ENCODE measurements at regions not wholly inside any gene's neighbourhood (a gene's known extent, or its start where the extent isn't known, plus 50 kb on each side); places are given as distances from the start of the nearest gene placed in this dataset.

DNA sequence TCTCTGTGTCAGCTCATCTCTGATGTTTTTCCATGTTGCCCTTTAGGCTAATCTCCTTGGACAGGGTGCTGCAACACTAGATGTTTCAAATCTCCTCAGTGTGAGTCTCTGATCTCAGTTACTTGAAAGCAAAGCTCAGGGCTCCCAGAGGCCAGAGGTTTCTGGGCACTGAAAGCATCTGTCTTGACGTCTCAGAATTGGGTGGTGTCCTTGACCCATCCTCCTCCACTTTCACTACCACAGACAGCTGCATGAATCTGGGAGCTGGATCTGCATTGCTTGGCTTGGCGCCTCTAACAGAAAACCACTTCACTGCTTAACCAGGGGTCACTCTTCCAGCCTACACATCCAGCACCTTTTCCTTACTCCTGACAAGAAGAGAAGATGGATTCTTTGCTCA lies 399.4 kb downstream of the NXPE2 start:
- no peaks in the 10 kb centered on the region for H3K4me1 Mint-ChIP-seq (ENCODE audit: low read depth, unreplicated experiment)
- no peaks in the 10 kb centered on the region for H3K4me1 ChIP-seq
- intact Hi-C loops (cut with micrococcal nuclease; ENCODE audit: unreplicated experiment): no loop called here
- no peak overlapping the region for H3K4me3 ChIP-seq (ENCODE audit: low read depth, low read length)
- no peaks in the 10 kb centered on the region for H3K36me3 Mint-ChIP-seq (ENCODE audit: insufficient read depth, unreplicated experiment)
- DNase-seq: no peak
- POLR2A ChIA-PET: interaction anchor here (0.6 kb wide), 1 partner anchor 450 kb away, joined by 3 read pairs; no protein-coding TSS in a partner anchor
- no peaks in the 10 kb centered on the region for H3K9me3 ChIP-seq
- no peaks in the 10 kb centered on the region for H3K9me3 Mint-ChIP-seq (ENCODE audit: unreplicated experiment)
- no peak overlapping the region for H3K4me3 Mint-ChIP-seq (ENCODE audit: unreplicated experiment)
- H3K27me3 ChIP-seq (replicated peaks; ENCODE audit: control insufficient read depth, insufficient read depth, low read length): no peaks in the 10 kb centered on the region; the same call in 1 of the 2 replicates
- H3K27ac Mint-ChIP-seq (ENCODE audit: unreplicated experiment): no peak overlapping the region
- CTCF ChIA-PET: no interaction called here
- peaks cover 41% of the 10 kb centered on the region for H3K27me3 Mint-ChIP-seq (ENCODE audit: insufficient read depth, unreplicated experiment)
- TF ChIP-seq CTCF (IDR thresholded peaks at IDR 0.05; ENCODE audit: insufficient read depth in 1 of 2, low read depth in 1 of 2, low read length in 1 of 2, severe bottlenecking in 1 of 2, unreplicated experiment in 1 of 2): no peak
- BruUV-seq (replicated peaks): no TSS peak
- H3K36me3 ChIP-seq (ENCODE audit: control insufficient read depth, insufficient read depth, low read length): no peaks in the 10 kb centered on the region

- BruUV-seq (replicated peaks): no TSS peak
- Histone ChIP-seq H3K27me3 (replicated peaks; ENCODE audit: control insufficient read depth, insufficient read depth, low read length) (peaks cover 2% of the 10 kb centered on the region), H3K9me3 (no peaks in the 10 kb centered on the region), H3K36me3 (ENCODE audit: control insufficient read depth, insufficient read depth, low read length) (no peaks in the 10 kb centered on the region), H3K4me3 (ENCODE audit: low read depth, low read length) (no peak overlapping the region), H3K4me1 (no peaks in the 10 kb centered on the region)
- Mint-ChIP-seq H3K9me3 (ENCODE audit: unreplicated experiment) (no peaks in the 10 kb centered on the region), H3K4me3 (ENCODE audit: unreplicated experiment) (no peak overlapping the region), H3K27me3 (ENCODE audit: insufficient read depth, unreplicated experiment) (peaks cover 38% of the 10 kb centered on the region), H3K4me1 (ENCODE audit: low read depth, unreplicated experiment) (no peaks in the 10 kb centered on the region), H3K36me3 (ENCODE audit: insufficient read depth, unreplicated experiment) (no peaks in the 10 kb centered on the region), H3K27ac (ENCODE audit: unreplicated experiment) (no peak overlapping the region)
- intact Hi-C loops (cut with micrococcal nuclease; ENCODE audit: unreplicated experiment): no loop called here
- DNase-seq: no peak
- CTCF ChIA-PET: interaction anchor here (0.7 kb wide), 1 partner anchor 54 kb away, joined by 3 read pairs; no protein-coding TSS in a partner anchor
- POLR2A ChIA-PET: no interaction called here
- no peak for TF ChIP-seq CTCF (IDR thresholded peaks at IDR 0.05; ENCODE audit: insufficient read depth in 1 of 2, low read depth in 1 of 2, low read length in 1 of 2, severe bottlenecking in 1 of 2, unreplicated experiment in 1 of 2)
These were observed 400.4 kb downstream of the NXPE2 start for GRCh38 chr11:115078461-115079438.

DNA sequence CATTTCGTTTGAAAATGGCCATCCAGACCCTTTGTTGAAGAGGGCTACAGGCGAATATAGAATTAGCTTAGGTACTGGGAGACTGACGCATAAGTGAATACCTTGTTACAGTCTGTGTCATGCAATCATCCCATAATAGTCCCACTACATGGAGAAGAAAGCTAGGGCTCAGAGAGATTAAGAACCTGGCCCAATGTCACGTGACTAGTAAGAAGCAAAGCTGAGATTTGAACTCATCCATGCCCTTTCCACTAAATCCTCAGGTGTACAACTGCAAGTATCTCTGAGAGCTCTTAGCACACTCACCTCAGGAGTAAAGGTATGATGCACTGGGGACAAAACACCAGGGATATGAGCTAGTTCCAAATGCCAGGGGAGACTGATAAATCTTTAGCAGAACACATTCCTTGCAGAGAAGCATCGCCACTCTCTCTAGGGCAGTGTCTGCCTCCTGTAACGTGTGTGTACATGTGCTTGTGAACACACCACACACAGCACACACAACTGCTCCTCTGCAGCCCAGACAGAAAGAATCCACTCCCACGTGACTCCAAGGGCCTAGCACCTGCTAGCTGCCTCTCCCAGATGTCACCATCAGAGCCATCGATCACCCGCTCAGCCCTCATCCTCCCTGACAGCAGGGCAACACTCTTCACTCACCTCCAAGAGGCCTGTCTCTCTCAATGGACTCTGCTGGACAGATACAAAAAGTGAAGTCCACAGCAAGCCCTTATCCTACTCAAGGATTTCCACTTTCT lies 402.8 kb downstream of the NXPE2 start:
- Mint-ChIP-seq H3K27ac (ENCODE audit: unreplicated experiment) (no peak overlapping the region), H3K9me3 (ENCODE audit: unreplicated experiment) (no peaks in the 10 kb centered on the region), H3K4me3 (ENCODE audit: unreplicated experiment) (no peak overlapping the region), H3K4me1 (ENCODE audit: low read depth, unreplicated experiment) (no peaks in the 10 kb centered on the region), H3K36me3 (ENCODE audit: insufficient read depth, unreplicated experiment) (no peaks in the 10 kb centered on the region), H3K27me3 (ENCODE audit: insufficient read depth, unreplicated experiment) (peaks cover 37% of the 10 kb centered on the region)
- ChIA-PET CTCF (no interaction called here), POLR2A (no interaction called here)
- Histone ChIP-seq H3K4me3 (ENCODE audit: low read depth, low read length) (no peak overlapping the region), H3K27me3 (replicated peaks; ENCODE audit: control insufficient read depth, insufficient read depth, low read length) (peaks cover 2% of the 10 kb centered on the region), H3K4me1 (no peaks in the 10 kb centered on the region), H3K9me3 (no peaks in the 10 kb centered on the region), H3K36me3 (ENCODE audit: control insufficient read depth, insufficient read depth, low read length) (no peaks in the 10 kb centered on the region)
- BruUV-seq (replicated peaks): no TSS peak
- no peak for DNase-seq
- intact Hi-C loops (cut with micrococcal nuclease; ENCODE audit: unreplicated experiment): no loop called here
- no peak for TF ChIP-seq CTCF (IDR thresholded peaks at IDR 0.05; ENCODE audit: insufficient read depth in 1 of 2, low read depth in 1 of 2, low read length in 1 of 2, severe bottlenecking in 1 of 2, unreplicated experiment in 1 of 2)

All from Caco-2 (cell line).